Cardiac muscle cell (in vitro differentiated cells and primary cell): ENCODE measurements at regions not wholly inside any gene's neighbourhood (a gene's known extent, or its start where the extent isn't known, plus 50 kb on each side); places are given as distances from the start of the nearest gene placed in this dataset.
A peak's percentile ranks its signal among the peaks of the same experiment; 100 is the strongest.

Experiments
- DNase-seq, 2 donors: peaks; one replicate each; pipeline versions ENCODE4 v3.0.0 to v3.0.0-alpha.2; 2010 to 2017; ENCODE audit warnings: low read depth in 1 of 2, low spot score in 1 of 2
- H3K27ac ChIP-seq: fragments of 200-600 bp; sonication (generic); 2 replicates; pipeline ENCODE4 v1.5.1; 2016
- H3K27me3 ChIP-seq: fragments of 200-600 bp; sonication (generic); 2 replicates; pipeline ENCODE4 v1.6.0; 2016; ENCODE audit warnings: control low read depth
- H3K36me3 ChIP-seq: fragments of 200-600 bp; sonication (generic); 2 replicates; pipeline ENCODE4 v1.5.1; 2016; ENCODE audit warnings: control low read depth
- H3K4me1 ChIP-seq: fragments of 200-600 bp; sonication (generic); 2 replicates; pipeline ENCODE4 v1.8.1; 2017; ENCODE audit warnings: low read depth, mild to moderate bottlenecking, mixed run types
- H3K4me3 ChIP-seq: fragments of 200-600 bp; sonication (generic); 2 replicates; pipeline ENCODE4 v1.5.1; 2016; ENCODE audit warnings: mild to moderate bottlenecking
- H3K9me3 ChIP-seq: fragments of 200-600 bp; sonication (generic); 2 replicates; pipeline ENCODE4 v1.5.1; 2017; ENCODE audit warnings: low read depth, mild to moderate bottlenecking, control low read depth
- TF ChIP-seq, protein P1 (sequence below): IDR thresholded peaks from 2 replicates; pipeline ENCODE4 v1.5.1; 2012; ENCODE audit warnings: low read depth, mild to moderate bottlenecking, low read length

DNA sequence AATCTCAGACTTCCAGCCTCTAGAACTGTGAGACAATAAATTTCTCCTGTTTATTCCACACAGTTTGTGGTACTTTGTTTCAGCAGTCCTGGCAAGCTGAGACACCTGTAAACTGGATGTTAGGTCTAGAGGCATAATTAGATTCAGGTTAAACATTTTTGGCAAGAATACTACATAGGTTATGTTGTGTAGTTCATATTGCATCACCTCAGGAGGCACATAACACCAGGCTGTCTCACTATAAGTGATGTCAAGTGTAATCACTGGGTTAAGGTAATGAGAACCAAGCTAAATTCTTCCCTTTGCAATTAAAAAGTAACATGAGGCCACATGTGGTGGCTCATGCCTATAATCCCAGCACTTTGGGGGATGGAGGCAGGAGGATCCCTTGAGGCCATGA is 214.2 kb downstream of the ZNF674 start:
- TF ChIP-seq, protein P1, sequence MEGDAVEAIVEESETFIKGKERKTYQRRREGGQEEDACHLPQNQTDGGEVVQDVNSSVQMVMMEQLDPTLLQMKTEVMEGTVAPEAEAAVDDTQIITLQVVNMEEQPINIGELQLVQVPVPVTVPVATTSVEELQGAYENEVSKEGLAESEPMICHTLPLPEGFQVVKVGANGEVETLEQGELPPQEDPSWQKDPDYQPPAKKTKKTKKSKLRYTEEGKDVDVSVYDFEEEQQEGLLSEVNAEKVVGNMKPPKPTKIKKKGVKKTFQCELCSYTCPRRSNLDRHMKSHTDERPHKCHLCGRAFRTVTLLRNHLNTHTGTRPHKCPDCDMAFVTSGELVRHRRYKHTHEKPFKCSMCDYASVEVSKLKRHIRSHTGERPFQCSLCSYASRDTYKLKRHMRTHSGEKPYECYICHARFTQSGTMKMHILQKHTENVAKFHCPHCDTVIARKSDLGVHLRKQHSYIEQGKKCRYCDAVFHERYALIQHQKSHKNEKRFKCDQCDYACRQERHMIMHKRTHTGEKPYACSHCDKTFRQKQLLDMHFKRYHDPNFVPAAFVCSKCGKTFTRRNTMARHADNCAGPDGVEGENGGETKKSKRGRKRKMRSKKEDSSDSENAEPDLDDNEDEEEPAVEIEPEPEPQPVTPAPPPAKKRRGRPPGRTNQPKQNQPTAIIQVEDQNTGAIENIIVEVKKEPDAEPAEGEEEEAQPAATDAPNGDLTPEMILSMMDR, result no peak
- Histone ChIP-seq H3K9me3 (no peaks in the 10 kb centered on the region), H3K36me3 (no peaks in the 10 kb centered on the region), H3K4me1 (peaks cover 5% of the 10 kb centered on the region), H3K27me3 (no peaks in the 10 kb centered on the region), H3K4me3 (no peak overlapping the region), H3K27ac (no peak overlapping the region)
- DNase-seq, result no peak

DNA sequence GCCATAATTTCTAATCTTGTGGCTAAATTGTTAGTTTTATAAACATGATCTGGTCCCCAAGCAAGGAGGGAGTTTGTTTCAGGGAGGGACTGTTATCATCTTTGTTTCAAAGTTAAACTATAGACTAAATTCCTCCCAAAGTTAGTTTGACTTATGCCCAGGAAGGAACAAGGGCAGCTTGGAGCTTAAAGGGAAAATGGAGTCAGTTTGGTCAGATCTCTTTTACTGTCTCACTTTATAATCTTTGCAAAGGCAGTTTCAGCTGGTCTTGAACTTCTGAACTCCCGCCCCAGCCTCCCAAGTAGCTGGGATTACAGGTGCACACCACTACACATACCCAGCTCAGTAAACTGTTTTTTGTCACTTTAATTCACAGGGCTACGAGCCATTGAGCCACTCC is 214.7 kb downstream of the ZNF674 start:
- H3K9me3 ChIP-seq, result no peaks in the 10 kb centered on the region
- DNase-seq, result no peak
- H3K4me3 ChIP-seq, result no peak overlapping the region
- no peaks in the 10 kb centered on the region for H3K27me3 ChIP-seq
- no peak overlapping the region for H3K27ac ChIP-seq
- H3K4me1 ChIP-seq, result peaks cover 7% of the 10 kb centered on the region
- TF ChIP-seq, protein P1, result no peak
- H3K36me3 ChIP-seq, result no peaks in the 10 kb centered on the region

DNA sequence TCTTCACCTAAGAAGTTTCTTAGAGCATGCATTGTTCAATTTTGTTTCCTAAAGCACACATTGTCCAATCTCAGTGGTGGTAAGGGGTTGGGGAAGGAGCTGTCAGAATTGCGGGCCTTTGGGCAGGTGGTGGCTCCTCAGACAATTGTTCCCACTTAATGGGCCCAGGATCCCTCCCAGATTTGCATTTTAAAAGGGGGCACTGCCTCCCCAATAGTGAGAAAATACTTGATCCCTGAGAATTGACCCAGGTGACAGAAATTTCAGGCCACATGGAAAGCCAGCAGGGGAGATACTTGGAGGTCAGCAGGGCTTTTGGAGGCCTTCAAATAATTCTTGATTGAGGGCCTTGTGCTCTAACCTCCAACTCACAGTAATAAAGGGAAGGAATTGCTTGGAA is 217.1 kb downstream of the ZNF674 start:
- Histone ChIP-seq H3K27ac (peak overlapping the region; percentile 71), H3K36me3 (no peaks in the 10 kb centered on the region), H3K27me3 (no peaks in the 10 kb centered on the region), H3K4me3 (no peak overlapping the region), H3K4me1 (peaks cover 13% of the 10 kb centered on the region), H3K9me3 (no peaks in the 10 kb centered on the region)
- DNase-seq, result no peak
- TF ChIP-seq, protein P1, result no peak

DNA sequence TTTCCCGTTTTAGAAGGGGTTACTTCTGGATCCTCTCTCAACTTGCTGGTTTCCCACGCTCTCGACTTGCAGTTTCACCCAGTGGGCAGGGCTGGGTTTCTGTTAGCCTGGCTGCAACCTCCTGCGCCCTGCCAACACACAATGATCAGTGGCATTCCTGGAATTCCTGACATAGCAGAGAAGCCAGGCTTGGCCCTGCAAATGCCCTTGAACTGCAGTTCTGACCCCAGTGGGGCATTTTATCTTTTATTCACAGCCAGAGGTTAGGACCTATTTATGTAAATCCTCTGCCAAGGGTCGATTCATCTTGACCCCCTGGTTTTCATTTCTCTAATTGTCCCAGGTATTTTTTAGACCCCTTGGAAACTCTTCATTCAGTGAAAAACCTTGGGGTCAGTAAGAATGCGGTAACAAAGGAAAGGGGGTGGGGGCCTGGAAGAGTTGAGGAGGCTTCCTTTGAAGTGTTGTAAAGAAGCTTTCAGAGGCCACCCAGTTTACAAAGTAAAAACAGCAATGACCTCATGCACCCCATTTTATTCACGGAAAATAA is 217.6 kb downstream of the ZNF674 start:
- Histone ChIP-seq H3K27ac (peak overlapping the region; percentile 71), H3K4me3 (no peak overlapping the region), H3K4me1 (peaks cover 13% of the 10 kb centered on the region), H3K27me3 (no peaks in the 10 kb centered on the region), H3K9me3 (no peaks in the 10 kb centered on the region), H3K36me3 (no peaks in the 10 kb centered on the region)
- DNase-seq, result peak; percentile 55 to 68
- TF ChIP-seq, protein P1, result no peak

DNA sequence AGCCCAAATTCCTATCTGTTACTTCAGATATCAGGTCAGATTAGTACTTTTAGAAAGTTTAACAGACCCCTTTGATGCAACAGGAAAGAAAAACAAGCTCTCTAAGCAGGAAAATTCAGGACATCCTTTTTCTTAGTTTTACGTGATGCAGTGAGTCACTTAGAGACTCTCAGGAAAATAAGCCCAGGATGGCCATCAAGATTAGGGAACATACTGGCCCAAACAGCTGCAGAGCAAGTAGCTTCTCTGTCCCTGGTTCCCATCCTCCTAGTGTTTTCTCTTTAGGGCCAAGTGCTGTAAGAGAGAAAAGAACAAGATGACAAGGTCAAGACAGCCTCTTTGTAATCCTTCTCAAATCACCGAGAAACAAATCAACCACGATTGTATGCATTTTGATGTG is 219.1 kb downstream of the ZNF674 start:
- no peak overlapping the region for H3K4me3 ChIP-seq
- DNase-seq, result peak in 1 of 2 donors; percentile 27
- TF ChIP-seq, protein P1, result no peak

More for the DNA sequence above, 219.1 kb downstream of the ZNF674 start:
- H3K4me1 ChIP-seq, result peaks cover 13% of the 10 kb centered on the region
- no peaks in the 10 kb centered on the region for H3K36me3 ChIP-seq
- H3K9me3 ChIP-seq, result no peaks in the 10 kb centered on the region
- H3K27me3 ChIP-seq, result no peaks in the 10 kb centered on the region
- no peak overlapping the region for H3K27ac ChIP-seq
